GM18502 (cell line): ENCODE measurements at regions not wholly inside any gene's neighbourhood (a gene's known extent, or its start where the extent isn't known, plus 50 kb on each side); places are given as distances from the start of the nearest gene placed in this dataset.
"Not testable (repeated sequence)": the region's sequence is repeated elsewhere in the genome, so short reads cannot be mapped to it uniquely, and the experiment has no call there.

ENCODE experiments used
- ATAC-seq: cut with Tn5 transposase; IDR thresholded peaks from one replicate; pipeline ENCODE4 v1.9.1; 2021; ENCODE audit warnings: mild to moderate bottlenecking; ENCODE audit not compliant: unreplicated experiment, poor library complexity

- ATAC-seq, result no peak
These were observed 62.0 kb downstream of the SKIDA1 start for GRCh38 chr10:21463436-21463835.

DNA sequence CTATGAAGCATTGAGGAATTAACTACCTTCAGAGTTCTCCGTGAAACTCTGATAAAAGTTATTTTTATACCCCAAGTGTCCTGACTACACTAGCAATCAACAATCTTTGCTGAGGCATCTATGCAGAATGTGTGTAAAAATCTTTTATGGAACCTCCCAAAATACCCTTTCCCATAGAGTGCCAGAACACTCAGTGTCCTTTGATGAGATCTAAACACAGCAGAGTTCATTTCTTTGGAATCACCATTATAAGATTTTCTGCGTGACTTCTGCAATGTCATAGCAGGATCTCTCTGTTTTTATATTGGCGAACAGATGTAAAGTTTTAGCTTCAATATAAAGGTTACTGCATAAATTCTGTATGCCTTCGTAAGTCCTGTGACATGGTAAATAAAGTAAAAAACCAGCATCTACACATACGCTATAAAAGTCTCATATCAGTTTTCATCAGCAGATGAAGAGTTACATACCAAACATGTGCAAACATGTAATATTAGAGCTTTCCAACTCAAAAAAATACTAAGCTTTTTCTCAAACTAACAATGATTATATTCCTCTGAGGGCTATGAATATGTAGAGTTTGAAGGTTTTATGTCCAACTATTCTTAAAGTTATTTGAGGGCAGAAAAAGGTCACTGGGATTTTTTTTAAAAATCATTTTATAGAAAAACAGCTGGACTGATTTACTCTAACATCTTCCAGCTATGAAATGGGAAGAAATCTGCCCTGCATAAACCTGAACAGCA lies 67.2 kb downstream of the SKIDA1 start:
- ATAC-seq, result no peak

GRCh38 chr10:21456160-21456559 lies 69.3 kb downstream of the SKIDA1 start:
- ATAC-seq, result no peak

- no peak for ATAC-seq
These were observed 73.3 kb downstream of the SKIDA1 start for GRCh38 chr10:21452203-21452602.

DNA sequence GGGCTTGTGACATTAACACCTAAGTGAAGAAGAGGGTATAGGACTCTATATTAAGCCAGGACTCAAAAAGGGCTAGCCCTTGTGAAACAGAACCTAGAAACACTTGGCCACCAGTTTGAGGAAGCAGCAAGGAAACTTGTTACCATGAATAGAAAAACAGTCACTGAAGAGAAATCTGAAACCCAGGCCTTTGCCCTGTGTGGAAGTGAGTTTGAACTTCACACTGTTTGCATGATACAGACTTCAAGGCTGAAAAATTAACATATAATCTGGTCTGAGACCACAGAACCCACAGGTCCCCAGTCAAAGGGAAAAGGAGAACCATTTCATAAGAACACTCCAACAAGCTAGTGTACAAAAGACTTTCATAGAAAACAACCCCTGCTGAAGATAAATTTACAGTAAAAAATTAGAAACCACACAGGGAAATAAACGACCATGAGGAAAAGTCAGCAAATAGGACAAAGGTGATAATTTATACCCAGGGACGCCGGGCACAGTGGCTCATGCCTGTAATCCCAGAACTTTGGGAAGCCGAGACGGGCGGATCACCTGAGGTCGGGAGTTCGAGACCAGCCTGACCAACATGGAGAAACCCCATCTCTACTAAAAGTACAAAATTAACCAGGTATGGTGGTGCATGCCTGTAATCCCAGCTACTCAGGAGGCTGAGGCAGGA lies 76.1 kb downstream of the SKIDA1 start:
- ATAC-seq, result peak; percentile 96

- no peak for ATAC-seq
These were observed 80.3 kb downstream of the SKIDA1 start for GRCh38 chr10:21445163-21445562.

- no peak for ATAC-seq
These were observed 83.9 kb downstream of the SKIDA1 start for GRCh38 chr10:21441625-21442024.

- not testable (repeated sequence) for ATAC-seq
These were observed 86.6 kb downstream of the SKIDA1 start for GRCh38 chr10:21438914-21439313.

- no peak for ATAC-seq
These were observed 87.6 kb downstream of the SKIDA1 start for GRCh38 chr10:21437770-21438382.

DNA sequence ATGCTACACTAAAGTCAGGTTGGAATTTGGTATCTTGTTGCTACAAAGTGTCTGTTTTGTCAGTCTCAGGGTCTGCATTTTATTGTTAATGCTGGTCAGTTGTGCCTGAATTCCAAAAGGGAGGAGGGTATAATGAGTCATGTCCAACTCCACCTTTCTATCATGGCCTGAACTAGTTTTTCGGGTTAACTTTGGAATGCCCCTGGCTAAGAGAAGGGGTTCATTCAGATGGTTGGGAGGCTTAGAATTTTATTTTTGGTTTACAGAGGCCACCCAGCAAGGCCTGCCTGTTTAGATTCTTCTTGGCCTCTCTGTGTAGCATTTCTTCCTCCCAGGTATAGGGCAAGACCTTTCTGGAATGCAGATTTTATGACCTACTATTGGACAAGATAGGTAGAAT lies 93.2 kb downstream of the SKIDA1 start:
- no peak for ATAC-seq

- no peak for ATAC-seq
These were observed 93.7 kb downstream of the SKIDA1 start for GRCh38 chr10:21431799-21432198.

GRCh38 chr10:21427804-21428481 lies 97.5 kb downstream of the SKIDA1 start:
- ATAC-seq, result peak; percentile 78

GRCh38 chr10:21424459-21424861 lies 101.0 kb downstream of the SKIDA1 start:
- no peak for ATAC-seq

GRCh38 chr10:21423850-21424249 lies 101.6 kb downstream of the SKIDA1 start:
- ATAC-seq, result no peak

GRCh38 chr10:21423338-21423737 lies 102.1 kb downstream of the SKIDA1 start:
- no peak for ATAC-seq

DNA sequence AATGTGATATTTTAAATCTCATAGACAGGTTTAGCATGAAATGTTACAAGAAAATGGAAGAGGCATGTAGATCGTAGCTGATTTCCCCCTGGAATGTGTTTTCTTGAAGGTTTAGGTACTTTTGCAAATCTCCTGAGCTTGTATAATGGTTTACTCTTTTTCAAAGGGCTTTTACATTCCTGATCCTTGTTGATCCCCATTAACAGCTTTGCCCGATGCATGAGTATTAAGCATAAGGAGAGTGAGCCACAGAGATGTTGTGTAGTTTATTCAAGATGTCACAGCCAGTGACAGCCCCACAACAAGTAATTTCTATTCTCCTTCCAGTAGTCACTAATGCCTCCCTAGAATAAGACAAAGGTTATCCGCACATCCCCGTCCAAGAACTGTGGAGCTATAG lies 103.7 kb downstream of the SKIDA1 start:
- no peak for ATAC-seq

DNA sequence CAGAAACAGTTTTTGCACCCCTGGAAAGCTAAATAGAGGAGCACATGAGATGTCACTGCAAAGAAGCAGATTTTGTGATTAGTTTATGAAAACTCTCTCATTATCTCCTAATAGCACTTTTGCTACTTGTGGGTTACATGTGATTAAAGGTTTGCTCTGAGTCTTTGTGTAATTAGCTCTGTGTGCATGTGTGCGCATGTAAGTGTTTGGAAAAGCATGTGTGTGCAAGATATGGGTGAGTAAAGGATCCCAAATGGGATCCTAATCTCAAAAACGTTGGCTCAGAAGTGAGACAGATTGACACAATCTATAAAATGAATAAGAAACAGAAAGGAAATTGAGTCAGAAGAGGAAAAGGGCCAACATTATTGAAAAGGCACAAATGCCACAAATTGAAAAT lies 104.5 kb downstream of the SKIDA1 start:
- no peak for ATAC-seq

DNA sequence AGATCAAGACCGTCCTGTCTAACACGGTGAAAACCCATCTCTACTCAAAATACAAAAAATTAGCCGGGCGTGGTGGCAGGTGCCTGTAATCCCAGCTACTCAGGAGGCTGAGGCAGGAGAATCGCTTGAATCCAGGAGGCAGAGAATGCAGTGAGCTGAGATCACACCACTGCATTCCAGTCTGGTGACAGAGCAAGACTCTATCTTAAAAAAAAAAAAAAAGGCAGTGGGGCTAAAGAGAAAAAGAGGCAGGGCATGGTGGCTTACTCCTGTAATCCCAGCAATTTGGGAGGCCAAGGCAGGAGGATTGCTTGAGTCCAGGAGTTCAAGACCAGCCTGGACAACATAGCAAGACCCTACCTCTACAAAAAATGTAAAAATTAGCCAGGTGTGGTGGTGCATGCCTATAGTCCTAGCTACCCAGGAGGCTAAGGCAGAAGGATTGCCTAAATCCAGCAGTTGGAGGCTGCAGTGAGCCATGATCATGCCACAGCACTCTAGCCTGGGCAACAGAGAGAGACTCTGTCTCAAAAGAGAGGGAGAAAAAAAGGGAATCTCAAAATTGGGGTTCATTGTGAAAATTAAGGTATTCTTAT lies 106.4 kb downstream of the SKIDA1 start:
- ATAC-seq, result not testable (repeated sequence)

GRCh38 chr10:21417172-21417712 lies 108.2 kb downstream of the SKIDA1 start:
- no peak for ATAC-seq

DNA sequence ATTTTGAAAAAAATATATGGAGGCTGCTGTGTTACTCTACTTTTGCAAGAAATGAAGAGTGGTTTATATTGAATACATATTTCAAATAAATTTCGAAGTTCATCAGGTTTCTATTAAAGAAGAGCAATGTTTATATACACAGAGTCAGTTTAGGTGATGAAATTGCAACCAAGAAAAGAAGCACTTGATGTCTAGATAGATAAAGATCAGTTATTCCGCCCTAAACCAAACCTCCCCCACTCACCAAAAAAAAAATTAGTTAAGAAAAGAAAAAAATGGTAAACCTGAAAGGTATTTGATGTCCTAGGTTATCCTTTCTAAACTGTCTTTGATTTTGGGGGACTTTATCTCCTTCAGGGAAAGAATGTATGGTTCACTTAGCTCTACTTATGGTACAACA lies 111.8 kb downstream of the SKIDA1 start:
- no peak for ATAC-seq
